Kidney capillary endothelial cell (primary cell): ENCODE measurements at regions not wholly inside any gene's neighbourhood (a gene's known extent, or its start where the extent isn't known, plus 50 kb on each side); places are given as distances from the start of the nearest gene placed in this dataset.
"Not testable (repeated sequence)": the region's sequence is repeated elsewhere in the genome, so short reads cannot be mapped to it uniquely, and the experiment has no call there.

Experiments
- DNase-seq: peaks from one replicate; pipeline ENCODE4 v3.0.0-alpha.2; 2018; ENCODE audit warnings: low spot score

GRCh38 chr10:109089779-109090178, 833.5 kb downstream of the XPNPEP1 start:
- DNase-seq = no peak

- DNase-seq = no peak
Measured at GRCh38 chr10:109071539-109071938, 851.8 kb downstream of the XPNPEP1 start.

- DNase-seq = no peak
Measured at GRCh38 chr10:109070492-109070891, 852.8 kb downstream of the XPNPEP1 start.

GRCh38 chr10:109067031-109067430, 856.3 kb downstream of the XPNPEP1 start:
- DNase-seq = no peak

- no peak for DNase-seq
Measured at GRCh38 chr10:109065821-109066220, 857.5 kb downstream of the XPNPEP1 start.

GRCh38 chr10:109062371-109062770, 860.9 kb downstream of the XPNPEP1 start:
- DNase-seq = no peak

- no peak for DNase-seq
Measured at GRCh38 chr10:109055243-109055642, 868.1 kb downstream of the XPNPEP1 start.

GRCh38 chr10:109047856-109048255, 875.5 kb downstream of the XPNPEP1 start:
- no peak for DNase-seq

GRCh38 chr10:109046427-109046826, 876.9 kb downstream of the XPNPEP1 start:
- not testable (repeated sequence) for DNase-seq

GRCh38 chr10:109040622-109041021, 882.7 kb downstream of the XPNPEP1 start:
- DNase-seq = no peak

- no peak for DNase-seq
Measured at GRCh38 chr10:109037978-109038377, 885.3 kb downstream of the XPNPEP1 start.

GRCh38 chr10:109030581-109031210, 892.6 kb downstream of the XPNPEP1 start:
- no peak for DNase-seq

GRCh38 chr10:109029870-109030269, 893.4 kb downstream of the XPNPEP1 start:
- no peak for DNase-seq

GRCh38 chr10:109027534-109028185, 895.7 kb downstream of the XPNPEP1 start:
- DNase-seq = no peak

- no peak for DNase-seq
Measured at GRCh38 chr10:109025172-109025571, 898.1 kb downstream of the XPNPEP1 start.

GRCh38 chr10:109022417-109023049, 900.8 kb downstream of the XPNPEP1 start:
- no peak for DNase-seq

- no peak for DNase-seq
Measured at GRCh38 chr10:109019001-109019424, 904.3 kb downstream of the XPNPEP1 start.

- no peak for DNase-seq
Measured at GRCh38 chr10:109007514-109007913, 915.8 kb downstream of the XPNPEP1 start.

- DNase-seq = no peak
Measured at GRCh38 chr10:108990441-108990840, 932.9 kb downstream of the XPNPEP1 start.

- no peak for DNase-seq
Measured at GRCh38 chr10:108989976-108990375, 933.3 kb downstream of the XPNPEP1 start.

GRCh38 chr10:108982159-108982558, 941.2 kb downstream of the XPNPEP1 start:
- DNase-seq = no peak

- DNase-seq = no peak
Measured at GRCh38 chr10:108980869-108981268, 942.4 kb downstream of the XPNPEP1 start.

GRCh38 chr10:108975459-108976058, 947.8 kb downstream of the XPNPEP1 start:
- no peak for DNase-seq
